ENCODE measurements at regions not wholly inside any gene's neighbourhood (a gene's known extent, or its start where the extent isn't known, plus 50 kb on each side); places are given as distances from the start of the nearest gene placed in this dataset.

GRCh38 chr1:74933500-74933899 lies 200.5 kb downstream of the TYW3 start:
- TF ChIP-seq, protein P1, sequence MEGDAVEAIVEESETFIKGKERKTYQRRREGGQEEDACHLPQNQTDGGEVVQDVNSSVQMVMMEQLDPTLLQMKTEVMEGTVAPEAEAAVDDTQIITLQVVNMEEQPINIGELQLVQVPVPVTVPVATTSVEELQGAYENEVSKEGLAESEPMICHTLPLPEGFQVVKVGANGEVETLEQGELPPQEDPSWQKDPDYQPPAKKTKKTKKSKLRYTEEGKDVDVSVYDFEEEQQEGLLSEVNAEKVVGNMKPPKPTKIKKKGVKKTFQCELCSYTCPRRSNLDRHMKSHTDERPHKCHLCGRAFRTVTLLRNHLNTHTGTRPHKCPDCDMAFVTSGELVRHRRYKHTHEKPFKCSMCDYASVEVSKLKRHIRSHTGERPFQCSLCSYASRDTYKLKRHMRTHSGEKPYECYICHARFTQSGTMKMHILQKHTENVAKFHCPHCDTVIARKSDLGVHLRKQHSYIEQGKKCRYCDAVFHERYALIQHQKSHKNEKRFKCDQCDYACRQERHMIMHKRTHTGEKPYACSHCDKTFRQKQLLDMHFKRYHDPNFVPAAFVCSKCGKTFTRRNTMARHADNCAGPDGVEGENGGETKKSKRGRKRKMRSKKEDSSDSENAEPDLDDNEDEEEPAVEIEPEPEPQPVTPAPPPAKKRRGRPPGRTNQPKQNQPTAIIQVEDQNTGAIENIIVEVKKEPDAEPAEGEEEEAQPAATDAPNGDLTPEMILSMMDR (IDR thresholded peaks at IDR 0.05; ENCODE audit: low read length), result no peak
- TF ChIP-seq EZH2 (IDR thresholded peaks at IDR 0.05; ENCODE audit: borderline replicate concordance, low read length), result no peak
